SK-N-DZ (cell line): ENCODE measurements at regions not wholly inside any gene's neighbourhood (a gene's known extent, or its start where the extent isn't known, plus 50 kb on each side); places are given as distances from the start of the nearest gene placed in this dataset.
"Not testable (repeated sequence)": the region's sequence is repeated elsewhere in the genome, so short reads cannot be mapped to it uniquely, and the experiment has no call there.

ENCODE experiments used
- DNase-seq: peaks from one replicate; pipeline ENCODE4 v3.0.0-alpha.2; 2015; ENCODE audit warnings: low spot score
- small RNA-seq, 2 experiments: library from RNA; depleted of rRNA; stranded (forward); fragments of <200 nt; gene quantifications; one replicate each; pipeline ENCODE3, GENCODE V24; 2014

- no peak for DNase-seq
Measured at GRCh38 chr14:89468566-89468965, 51.5 kb upstream of the FOXN3 start.

- DNase-seq = not testable (repeated sequence)
Measured at GRCh38 chr14:89468030-89468429, 51.0 kb upstream of the FOXN3 start.

- DNase-seq = peak; percentile 2
Measured at GRCh38 chr14:89466944-89467343, 49.9 kb upstream of the FOXN3 start.

Small RNAs in the stretch of these regions (small RNA-seq; reads per million reads assigned to genes)
- gene RF00019 (0 reads per million in 2 experiments), gene RN7SKP107 (0 to 1.1 reads per million in 2 experiments)
